Thoracic aorta (tissue), 2 donors: ENCODE measurements at regions not wholly inside any gene's neighbourhood (a gene's known extent, or its start where the extent isn't known, plus 50 kb on each side); places are given as distances from the start of the nearest gene placed in this dataset.

Source experiments
- ATAC-seq: fragments of 150-250 bp; one replicate; pipeline ENCODE4 v1.8.0; 2017; ENCODE audit warnings: low read depth; ENCODE audit not compliant: insufficient number of reproducible peaks, low FRiP score
- DNase-seq: peaks from one replicate; pipeline ENCODE4 v3.0.0-alpha.2; 2020; ENCODE audit warnings: low spot score
- H3K27ac ChIP-seq, 2 donors: fragments of 200-600 bp; sonication (generic); 1 replicate in 1 of 2; 2 replicates in 1 of 2; pipeline ENCODE4 v1.5.1; 2016; ENCODE audit warnings: mild to moderate bottlenecking in 2 of 2, moderate library complexity in 2 of 2
- H3K27me3 ChIP-seq: fragments of 200-600 bp; sonication (generic); replicated peaks from 2 replicates; pipeline ENCODE4 v1.6.0; 2016; ENCODE audit warnings: mild to moderate bottlenecking; ENCODE audit not compliant: insufficient read depth
- H3K36me3 ChIP-seq: fragments of 200-600 bp; sonication (generic); one replicate; pipeline ENCODE4 v1.5.1; 2016
- H3K4me1 ChIP-seq, 2 donors: fragments of 200-600 bp; sonication (generic); 1 replicate in 1 of 2; 2 replicates in 1 of 2; pipeline versions ENCODE4 v1.5.1 to v1.6.0; 2016; ENCODE audit warnings: low read depth in 2 of 2, mild to moderate bottlenecking in 1 of 2; ENCODE audit not compliant: control insufficient read depth in 1 of 2
- H3K4me3 ChIP-seq: fragments of 200-600 bp; sonication (generic); 2 replicates; pipeline ENCODE4 v1.5.1; 2016; ENCODE audit warnings: mild to moderate bottlenecking
- H3K9me3 ChIP-seq: fragments of 200-600 bp; sonication (generic); 2 replicates; pipeline ENCODE4 v1.5.1; 2016
- TF ChIP-seq, protein P1 (sequence below): fragments of 200-600 bp; sonication (generic); IDR thresholded peaks from one replicate; pipeline ENCODE4 v1.5.1; 2019; ENCODE audit warnings: antibody characterized with exemption

DNA sequence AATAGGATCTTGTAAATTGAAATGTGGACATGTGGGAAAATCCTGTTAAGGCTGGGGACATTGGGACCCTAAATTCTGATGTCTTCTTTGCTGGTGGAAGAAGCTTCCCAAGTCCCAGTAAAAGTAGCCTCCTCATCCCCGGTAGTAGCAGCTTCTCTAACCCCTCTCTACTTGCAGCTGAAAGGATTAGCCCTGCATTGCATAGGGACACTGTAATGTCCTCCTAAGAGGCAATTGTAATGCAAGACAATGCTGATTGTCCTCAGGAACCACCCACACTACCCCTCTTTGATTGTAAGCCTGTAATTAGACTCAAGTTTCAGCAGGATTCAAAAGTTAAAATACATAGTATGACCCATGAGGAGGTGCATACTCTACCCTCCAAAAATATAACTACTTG, 1938.4 kb upstream of the C9orf72 start:
- Histone ChIP-seq H3K27me3 (no peaks in the 10 kb centered on the region), H3K4me3 (no peak overlapping the region), H3K36me3 (no peaks in the 10 kb centered on the region), H3K27ac (no peak overlapping the region), H3K9me3 (no peaks in the 10 kb centered on the region), H3K4me1 (no peaks in the 10 kb centered on the region)
- no peak for ATAC-seq
- no peak for DNase-seq
- TF ChIP-seq, protein P1, sequence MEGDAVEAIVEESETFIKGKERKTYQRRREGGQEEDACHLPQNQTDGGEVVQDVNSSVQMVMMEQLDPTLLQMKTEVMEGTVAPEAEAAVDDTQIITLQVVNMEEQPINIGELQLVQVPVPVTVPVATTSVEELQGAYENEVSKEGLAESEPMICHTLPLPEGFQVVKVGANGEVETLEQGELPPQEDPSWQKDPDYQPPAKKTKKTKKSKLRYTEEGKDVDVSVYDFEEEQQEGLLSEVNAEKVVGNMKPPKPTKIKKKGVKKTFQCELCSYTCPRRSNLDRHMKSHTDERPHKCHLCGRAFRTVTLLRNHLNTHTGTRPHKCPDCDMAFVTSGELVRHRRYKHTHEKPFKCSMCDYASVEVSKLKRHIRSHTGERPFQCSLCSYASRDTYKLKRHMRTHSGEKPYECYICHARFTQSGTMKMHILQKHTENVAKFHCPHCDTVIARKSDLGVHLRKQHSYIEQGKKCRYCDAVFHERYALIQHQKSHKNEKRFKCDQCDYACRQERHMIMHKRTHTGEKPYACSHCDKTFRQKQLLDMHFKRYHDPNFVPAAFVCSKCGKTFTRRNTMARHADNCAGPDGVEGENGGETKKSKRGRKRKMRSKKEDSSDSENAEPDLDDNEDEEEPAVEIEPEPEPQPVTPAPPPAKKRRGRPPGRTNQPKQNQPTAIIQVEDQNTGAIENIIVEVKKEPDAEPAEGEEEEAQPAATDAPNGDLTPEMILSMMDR, result no peak

DNA sequence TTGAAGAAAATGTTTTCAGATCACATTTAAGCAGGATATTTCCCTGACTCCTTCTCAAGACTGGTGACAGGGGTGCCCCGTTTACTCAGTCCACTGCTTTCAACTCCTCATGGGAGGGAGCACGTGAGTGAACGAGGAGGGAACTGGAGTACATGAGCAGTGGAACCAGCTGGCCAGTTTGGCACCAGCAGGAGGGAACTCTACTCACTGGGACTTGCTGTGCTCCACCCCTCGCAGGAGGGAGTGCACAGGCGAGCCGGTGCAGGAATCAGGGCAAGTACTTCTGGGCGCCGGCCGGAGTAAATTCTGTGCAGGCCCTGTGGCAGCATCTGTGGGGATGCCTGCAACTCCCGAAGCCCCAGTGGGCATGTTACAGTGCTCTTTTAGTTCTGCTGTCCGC, 1941.1 kb upstream of the C9orf72 start:
- TF ChIP-seq, protein P1, result no peak
- H3K4me1 ChIP-seq, result no peaks in the 10 kb centered on the region
- no peaks in the 10 kb centered on the region for H3K36me3 ChIP-seq
- H3K27ac ChIP-seq, result no peak overlapping the region
- H3K27me3 ChIP-seq, result no peaks in the 10 kb centered on the region
- ATAC-seq (no peak), DNase-seq (no peak)
- H3K4me3 ChIP-seq, result no peak overlapping the region
- no peaks in the 10 kb centered on the region for H3K9me3 ChIP-seq

DNA sequence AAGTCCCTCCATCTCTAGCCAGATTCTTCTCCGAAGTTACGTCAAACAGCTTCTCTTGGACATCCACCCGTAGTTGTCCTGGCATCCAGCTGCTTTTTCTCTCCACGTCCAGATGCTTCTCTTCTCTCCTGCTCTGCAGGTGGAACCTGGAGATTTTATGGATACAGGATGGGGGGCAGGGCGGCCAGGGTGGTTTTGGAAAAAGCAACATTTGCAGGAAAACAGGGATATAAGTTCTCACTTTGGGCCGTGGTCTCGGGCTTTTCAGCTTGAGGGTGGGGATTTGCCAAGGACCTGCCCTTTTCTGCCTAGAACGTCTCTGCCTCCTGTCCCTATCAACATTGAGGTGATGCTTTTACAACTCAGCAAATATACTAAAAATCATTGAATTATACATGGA, 1941.6 kb upstream of the C9orf72 start:
- no peak for DNase-seq
- TF ChIP-seq, protein P1, result no peak
- H3K4me3 ChIP-seq, result no peak overlapping the region
- no peaks in the 10 kb centered on the region for H3K36me3 ChIP-seq
- H3K27me3 ChIP-seq, result no peaks in the 10 kb centered on the region
- no peaks in the 10 kb centered on the region for H3K4me1 ChIP-seq
- H3K9me3 ChIP-seq, result no peaks in the 10 kb centered on the region
- ATAC-seq, result no peak
- no peak overlapping the region for H3K27ac ChIP-seq

DNA sequence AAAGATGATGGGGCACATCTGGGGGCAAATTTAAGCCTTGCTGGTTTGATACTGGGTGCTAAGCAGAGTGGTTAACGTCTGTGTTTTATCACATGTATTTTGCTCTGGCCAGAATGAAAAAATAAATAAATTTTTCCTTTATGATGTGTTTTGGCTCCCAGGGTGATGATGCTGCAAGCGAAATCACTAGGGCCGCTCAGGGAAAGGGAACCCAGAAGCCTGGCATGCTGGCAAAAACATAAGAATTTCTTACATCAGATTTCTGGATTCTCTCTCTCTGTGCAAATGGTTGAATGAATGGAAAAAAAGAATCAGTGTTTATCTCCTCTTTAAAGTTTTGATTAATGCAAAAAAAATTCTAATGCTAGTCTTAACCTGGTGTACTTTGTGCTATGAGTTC, 1975.2 kb upstream of the C9orf72 start:
- H3K9me3 ChIP-seq, result no peaks in the 10 kb centered on the region
- ATAC-seq, result no peak
- DNase-seq, result no peak
- no peak overlapping the region for H3K4me3 ChIP-seq
- no peak overlapping the region for H3K27ac ChIP-seq
- no peaks in the 10 kb centered on the region for H3K27me3 ChIP-seq
- H3K36me3 ChIP-seq, result no peaks in the 10 kb centered on the region
- TF ChIP-seq, protein P1, result no peak
- no peaks in the 10 kb centered on the region for H3K4me1 ChIP-seq

DNA sequence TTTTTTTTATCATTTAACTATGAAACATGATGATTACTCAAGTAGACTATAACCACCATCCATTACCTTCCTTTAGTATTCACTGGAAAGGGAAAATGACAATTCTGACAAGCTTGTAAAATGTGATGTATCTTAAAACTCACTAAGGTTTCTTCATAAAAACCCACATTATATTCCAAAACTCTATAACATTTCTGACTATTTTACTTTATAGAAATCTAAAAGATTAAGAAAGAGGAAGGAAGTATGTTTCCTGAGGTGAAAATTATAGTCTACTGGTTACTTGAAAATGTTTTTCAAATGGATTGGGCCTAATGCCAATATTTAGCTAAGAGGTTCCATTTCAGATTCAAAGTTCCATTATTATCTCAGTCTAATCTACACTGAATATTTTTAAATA, 1982.2 kb upstream of the C9orf72 start:
- ATAC-seq (no peak), DNase-seq (no peak)
- H3K36me3 ChIP-seq, result no peaks in the 10 kb centered on the region
- no peak overlapping the region for H3K27ac ChIP-seq
- TF ChIP-seq, protein P1, result no peak
- H3K4me1 ChIP-seq, result no peaks in the 10 kb centered on the region
- no peaks in the 10 kb centered on the region for H3K9me3 ChIP-seq
- no peaks in the 10 kb centered on the region for H3K27me3 ChIP-seq
- H3K4me3 ChIP-seq, result no peak overlapping the region
